ENCODE measurements at regions not wholly inside any gene's neighbourhood (a gene's known extent, or its start where the extent isn't known, plus 50 kb on each side); places are given as distances from the start of the nearest gene placed in this dataset.

- TF ChIP-seq CTCF (conservative IDR thresholded peaks at IDR 0.05; ENCODE audit: low read depth, low read length) (no peak), POLR2A (IDR thresholded peaks at IDR 0.05; ENCODE audit: low read depth, low read length) (no peak), MAZ (IDR thresholded peaks at IDR 0.05; ENCODE audit: borderline replicate concordance, low read depth, low read length) (no peak), CEBPB (IDR thresholded peaks at IDR 0.05; ENCODE audit: low read depth, low read length) (no peak), RCOR1 (IDR thresholded peaks at IDR 0.05; ENCODE audit: insufficient replicate concordance, low read length) (no peak), FOS (IDR thresholded peaks at IDR 0.05; ENCODE audit: low read depth, low read length) (no peak)
- TF ChIP-seq, protein P1, sequence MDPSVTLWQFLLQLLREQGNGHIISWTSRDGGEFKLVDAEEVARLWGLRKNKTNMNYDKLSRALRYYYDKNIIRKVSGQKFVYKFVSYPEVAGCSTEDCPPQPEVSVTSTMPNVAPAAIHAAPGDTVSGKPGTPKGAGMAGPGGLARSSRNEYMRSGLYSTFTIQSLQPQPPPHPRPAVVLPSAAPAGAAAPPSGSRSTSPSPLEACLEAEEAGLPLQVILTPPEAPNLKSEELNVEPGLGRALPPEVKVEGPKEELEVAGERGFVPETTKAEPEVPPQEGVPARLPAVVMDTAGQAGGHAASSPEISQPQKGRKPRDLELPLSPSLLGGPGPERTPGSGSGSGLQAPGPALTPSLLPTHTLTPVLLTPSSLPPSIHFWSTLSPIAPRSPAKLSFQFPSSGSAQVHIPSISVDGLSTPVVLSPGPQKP (IDR thresholded peaks at IDR 0.05; ENCODE audit: borderline replicate concordance, low read depth, low read length) = no peak
Observed at GRCh38 chr3:187921391-187922074, 176.3 kb upstream of the BCL6 start.

All from IMR-90 (cell line).